Hematopoietic multipotent progenitor cell treated with erythropoietin and hydrocortisone succinate and interleukin-3 and kit ligand, for 6 days (in vitro differentiated cells): ENCODE measurements at regions not wholly inside any gene's neighbourhood (a gene's known extent, or its start where the extent isn't known, plus 50 kb on each side); places are given as distances from the start of the nearest gene placed in this dataset.
A peak's percentile ranks its signal among the peaks of the same experiment; 100 is the strongest.

Experiments used
- DNase-seq: peaks from one replicate; pipeline ENCODE4 v3.0.0-alpha.2; 2015

DNA sequence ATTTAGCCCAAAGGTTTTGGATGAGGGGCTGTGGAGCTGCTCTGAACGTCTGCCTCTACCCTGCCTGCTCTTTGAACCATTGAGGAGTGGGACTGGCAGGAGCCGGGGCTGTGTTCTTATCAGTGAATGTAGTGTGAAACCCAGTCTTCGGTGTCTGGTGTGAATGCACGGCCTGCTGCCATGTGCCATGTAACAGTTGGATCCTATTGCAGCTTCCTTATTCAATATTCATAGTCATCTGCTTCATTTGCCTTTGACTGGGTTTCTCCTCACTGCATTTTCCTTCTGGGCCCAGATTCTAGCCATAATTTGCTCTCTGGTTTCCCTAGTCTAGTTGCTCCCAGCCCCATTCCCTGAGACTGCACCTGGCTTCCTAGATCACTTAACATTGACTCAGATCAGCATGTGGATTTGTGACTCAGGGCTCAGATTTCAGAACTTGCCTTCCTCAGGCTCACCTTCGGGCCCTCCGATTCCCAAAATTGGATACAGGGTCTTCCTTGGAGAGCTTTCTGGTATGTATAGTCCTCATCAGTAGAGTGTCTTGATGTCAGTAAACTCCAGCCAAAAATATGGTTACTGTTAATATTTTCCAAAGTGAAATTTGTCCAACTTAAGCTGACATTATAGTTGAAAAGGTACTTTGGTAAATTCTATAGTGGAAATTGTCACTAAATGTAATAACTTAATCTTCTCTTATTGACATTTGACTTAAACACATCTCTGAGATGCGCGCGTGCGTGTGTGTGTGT is 94.0 kb upstream of the DDIT4L start:
- no peak for DNase-seq

DNA sequence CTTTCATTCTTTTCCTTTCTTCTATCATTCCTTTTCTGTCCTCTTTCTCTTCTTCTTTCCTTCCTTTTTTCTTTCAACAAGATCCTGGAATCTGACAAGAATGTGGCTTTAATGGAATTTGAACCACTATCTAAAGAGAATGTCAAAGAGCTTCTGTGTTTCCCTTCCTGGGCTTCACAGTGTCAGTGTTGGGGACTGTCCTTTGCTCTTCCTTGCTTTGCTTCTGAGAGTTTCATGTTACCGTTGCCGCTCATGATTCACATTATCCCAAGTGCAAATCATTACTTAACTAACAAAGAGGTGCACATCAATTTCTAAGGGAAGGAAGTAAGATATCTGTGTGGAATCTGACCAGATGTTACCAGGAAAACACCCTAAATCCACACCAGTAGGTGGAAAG is 90.5 kb upstream of the DDIT4L start:
- DNase-seq, result no peak

DNA sequence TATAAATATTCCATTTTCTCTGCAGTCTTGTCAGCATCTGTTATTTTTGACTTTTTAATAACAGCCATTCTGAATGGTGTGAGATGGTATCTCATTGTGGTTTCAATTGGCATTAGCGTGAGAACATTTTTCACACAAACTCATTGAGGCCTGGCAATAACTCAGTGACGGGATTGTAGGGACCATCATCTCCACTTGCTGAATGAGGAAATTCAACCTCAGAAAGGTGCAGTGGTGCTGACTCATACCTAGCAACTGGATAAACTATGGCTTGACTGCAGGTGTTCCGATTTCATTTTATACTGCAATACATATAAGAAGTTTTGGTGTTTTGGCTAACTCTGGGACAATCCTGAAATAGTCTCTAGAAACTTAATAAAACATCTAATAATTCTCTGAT is 88.3 kb upstream of the DDIT4L start:
- no peak for DNase-seq

DNA sequence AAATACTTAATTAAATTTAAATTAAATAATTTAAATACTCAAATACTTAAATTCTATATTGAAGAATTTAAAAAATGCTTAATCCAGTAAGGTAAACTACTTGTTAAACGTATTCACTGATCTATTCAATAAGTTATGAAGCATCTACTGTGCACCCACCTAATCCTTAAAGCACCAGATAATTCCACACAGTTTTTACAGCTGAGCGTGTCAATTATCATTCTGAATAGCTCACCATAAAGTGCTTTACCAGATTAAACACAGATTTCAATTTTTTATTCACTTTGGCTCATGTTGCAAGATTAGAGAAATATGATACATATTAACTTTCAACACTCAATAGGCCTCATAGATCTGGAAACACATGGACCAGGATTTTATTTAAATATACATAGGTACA is 79.2 kb upstream of the DDIT4L start:
- no peak for DNase-seq

DNA sequence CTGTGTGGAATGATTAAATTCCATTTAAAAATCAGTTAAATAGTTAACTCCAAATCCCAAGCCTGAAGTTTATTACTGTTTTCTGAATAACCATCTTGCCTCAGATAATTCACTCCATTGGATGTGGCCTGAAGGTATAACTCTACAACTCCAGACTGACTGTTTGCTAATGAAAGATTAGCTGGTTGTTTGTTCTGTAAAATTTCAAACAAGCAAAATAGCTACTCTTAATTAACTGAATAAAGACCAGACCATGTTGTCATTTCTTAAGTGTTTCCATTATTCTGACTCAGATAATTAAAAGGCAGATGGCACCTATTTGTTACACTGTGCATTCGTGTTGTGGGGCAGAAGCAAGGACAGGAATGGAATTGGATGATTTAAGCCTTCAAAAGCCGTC is 78.5 kb upstream of the DDIT4L start:
- DNase-seq, result no peak

DNA sequence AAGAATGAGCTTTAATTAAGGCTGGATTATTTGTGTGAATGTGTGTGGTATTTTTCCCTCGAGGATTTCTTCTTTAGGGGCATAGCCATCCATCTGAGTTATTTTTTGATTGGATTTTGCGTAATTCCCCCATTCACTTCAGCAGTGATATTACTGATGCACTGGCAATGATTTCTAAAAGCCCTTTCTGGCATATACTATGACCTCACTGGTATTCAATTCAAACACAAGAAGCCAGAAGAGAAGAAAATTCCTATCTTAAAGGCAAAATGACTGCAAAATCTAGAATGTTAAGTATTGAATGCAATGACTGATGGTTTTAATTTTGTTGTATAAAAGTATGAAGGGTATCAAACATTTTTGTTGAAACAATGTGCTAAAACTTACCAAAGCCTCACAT is 71.1 kb upstream of the DDIT4L start:
- no peak for DNase-seq

DNA sequence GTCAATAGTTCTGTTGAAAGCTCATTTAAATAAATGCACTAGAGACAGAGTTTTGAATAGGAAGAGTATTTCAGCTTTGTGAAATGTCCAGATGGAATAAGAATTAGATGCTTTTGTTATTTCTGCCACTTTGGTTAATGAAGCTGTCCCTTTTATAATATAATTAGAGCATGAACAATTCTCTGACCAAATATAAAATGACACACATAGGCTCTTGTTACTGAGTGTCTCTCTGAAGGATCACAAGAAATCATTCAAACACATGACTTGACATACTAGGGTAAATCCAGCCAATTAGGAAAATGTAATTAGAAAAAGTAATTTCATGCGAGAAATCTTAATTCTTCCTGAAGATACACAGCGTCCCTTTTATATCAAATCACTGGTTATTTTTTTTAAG is 68.4 kb upstream of the DDIT4L start:
- DNase-seq, result no peak

DNA sequence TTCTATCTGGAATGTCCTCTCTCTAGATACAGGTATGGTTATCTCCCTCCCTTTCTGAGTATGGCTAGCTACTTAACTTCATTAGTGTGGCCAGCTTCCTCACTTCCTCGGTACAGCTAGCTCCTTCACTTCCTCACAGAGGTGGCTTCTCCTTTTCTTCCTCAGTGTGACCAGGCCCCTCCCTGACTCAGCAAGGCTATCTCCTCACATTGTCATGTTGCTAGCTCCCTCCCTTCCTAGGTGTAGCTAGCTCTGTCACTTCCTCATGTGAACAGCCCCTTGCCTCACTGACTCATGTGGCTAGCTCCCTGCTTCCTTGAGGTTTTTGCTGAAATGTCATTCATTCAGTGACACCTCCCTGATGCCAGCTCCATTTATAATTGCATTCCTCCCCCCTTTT is 67.3 kb upstream of the DDIT4L start:
- DNase-seq, result peak; percentile 7

DNA sequence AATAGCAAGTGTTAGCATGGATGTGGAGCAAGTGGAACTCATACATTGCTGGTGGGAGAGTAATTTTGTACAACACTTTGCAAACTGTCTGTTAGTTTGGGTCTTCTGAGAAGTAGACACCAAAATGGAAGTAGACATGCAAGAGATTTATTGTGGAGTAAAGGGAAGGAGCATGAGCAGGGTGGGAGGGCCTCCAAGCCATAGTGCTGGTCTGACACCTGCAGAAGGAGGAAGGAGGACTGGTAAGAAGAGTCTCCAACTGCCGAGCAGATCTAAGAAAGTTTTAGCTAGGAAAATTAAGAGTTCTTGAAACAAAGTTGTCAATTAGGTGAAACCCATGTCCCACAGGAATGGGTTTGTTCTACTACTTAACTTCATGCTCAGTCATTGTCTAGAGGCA is 64.0 kb upstream of the DDIT4L start:
- no peak for DNase-seq

DNA sequence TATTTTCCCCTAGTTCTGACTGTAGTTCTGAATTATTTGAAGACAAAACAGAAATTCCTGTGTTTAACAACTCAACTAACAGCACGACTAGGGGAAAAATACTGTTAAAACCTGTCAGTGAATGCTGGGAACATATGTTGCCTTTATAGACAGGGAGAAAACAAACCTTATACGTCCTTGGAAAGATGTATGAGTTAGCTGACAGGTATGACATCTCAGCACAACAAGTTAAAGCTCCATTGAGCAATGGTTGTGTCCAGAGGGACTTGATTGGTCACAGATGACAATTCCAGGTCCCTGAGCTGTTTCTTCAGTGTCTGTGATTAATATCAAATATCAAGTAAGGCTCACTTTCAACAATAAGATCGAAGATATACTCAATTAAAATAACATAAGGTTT is 58.2 kb upstream of the DDIT4L start:
- DNase-seq, result no peak

DNA sequence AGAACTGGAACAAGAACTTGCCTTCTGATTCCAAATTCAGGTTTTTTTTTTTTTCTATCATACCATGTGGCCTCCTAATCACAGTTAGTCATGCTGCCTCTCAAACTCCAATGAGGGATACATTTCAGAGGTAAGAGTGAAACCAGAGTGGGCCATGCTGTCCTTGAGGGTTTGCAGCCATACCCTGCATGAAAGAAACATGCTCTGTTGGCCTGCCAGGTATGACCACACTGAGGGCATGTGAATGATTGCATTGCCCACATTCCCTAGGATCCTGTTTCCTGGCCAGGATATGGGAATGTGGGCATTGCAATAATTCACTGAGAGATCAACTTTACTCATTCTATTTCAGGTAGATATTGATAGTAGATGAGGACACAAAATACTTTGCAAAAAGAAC is 56.4 kb upstream of the DDIT4L start:
- DNase-seq, result no peak

DNA sequence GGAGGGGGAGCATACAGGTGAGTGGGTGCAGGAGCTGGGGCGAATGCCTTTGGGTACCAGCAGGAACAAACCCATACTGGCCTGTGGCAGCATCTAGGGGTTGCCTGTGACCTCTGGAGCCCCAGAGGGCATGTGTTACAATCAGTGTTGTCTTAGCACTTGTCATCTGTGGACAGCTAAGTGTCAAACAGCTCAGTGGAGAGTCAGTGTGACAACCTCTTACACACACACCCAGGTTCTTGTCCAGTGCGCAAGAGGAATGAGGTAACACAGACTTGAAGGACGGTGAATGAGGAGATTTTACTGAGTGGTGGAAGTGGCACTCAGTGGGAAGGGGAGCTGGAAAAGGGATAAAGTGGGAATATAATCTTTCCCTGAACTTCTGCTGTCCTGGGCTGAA is 54.1 kb upstream of the DDIT4L start:
- DNase-seq, result no peak
